Rectal smooth muscle tissue (tissue), 1 donor: ENCODE measurements at regions not wholly inside any gene's neighbourhood (a gene's known extent, or its start where the extent isn't known, plus 50 kb on each side); places are given as distances from the start of the nearest gene placed in this dataset.

Experiments
- H3K27ac ChIP-seq: one replicate; pipeline ENCODE4 v1.7.0; 2013; ENCODE audit warnings: low read depth, low read length, inconsistent platforms
- H3K27me3 ChIP-seq: one replicate; pipeline ENCODE4 v1.7.0; 2013; ENCODE audit warnings: low read length; ENCODE audit not compliant: control insufficient read depth, insufficient read depth
- H3K36me3 ChIP-seq: one replicate; pipeline ENCODE4 v1.7.0; 2013; ENCODE audit warnings: low read length; ENCODE audit not compliant: control insufficient read depth, insufficient read depth
- H3K4me1 ChIP-seq: one replicate; pipeline ENCODE4 v1.7.0; 2013; ENCODE audit warnings: low read length; ENCODE audit not compliant: control insufficient read depth, insufficient read depth
- H3K4me3 ChIP-seq: one replicate; pipeline ENCODE4 v1.7.0; 2013; ENCODE audit warnings: low read length
- H3K9ac ChIP-seq: one replicate; pipeline ENCODE4 v1.7.0; 2013; ENCODE audit warnings: low read length

GRCh38 chr3:95626107-95626506 lies 1188.3 kb upstream of the EPHA6 start:
- no peaks in the 10 kb centered on the region for H3K27me3 ChIP-seq
- no peak overlapping the region for H3K4me3 ChIP-seq
- H3K36me3 ChIP-seq: no peaks in the 10 kb centered on the region
- no peaks in the 10 kb centered on the region for H3K4me1 ChIP-seq
- no peak overlapping the region for H3K9ac ChIP-seq
- no peak overlapping the region for H3K27ac ChIP-seq

DNA sequence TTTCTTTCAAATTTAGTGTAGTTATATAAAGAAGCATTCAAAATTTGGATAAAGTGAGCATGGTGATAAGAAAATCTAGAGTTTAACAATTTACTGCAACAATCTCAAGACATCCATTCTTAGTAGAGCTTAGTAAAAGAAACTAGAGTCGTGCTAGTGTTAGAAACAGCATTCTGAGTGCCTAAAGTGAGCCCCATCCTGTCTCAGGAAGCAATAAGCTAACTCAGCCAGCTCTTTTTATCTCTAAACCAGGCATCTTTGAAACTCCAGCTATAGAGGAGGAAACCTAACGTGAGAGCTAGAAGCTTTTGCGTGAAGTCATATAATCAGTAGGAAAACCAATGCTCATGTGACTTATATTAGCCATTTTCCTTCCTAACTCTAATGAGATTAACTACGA lies 1187.1 kb upstream of the EPHA6 start:
- Histone ChIP-seq H3K4me3 (no peak overlapping the region), H3K27me3 (no peaks in the 10 kb centered on the region), H3K27ac (no peak overlapping the region), H3K4me1 (no peaks in the 10 kb centered on the region), H3K36me3 (no peaks in the 10 kb centered on the region), H3K9ac (no peak overlapping the region)

DNA sequence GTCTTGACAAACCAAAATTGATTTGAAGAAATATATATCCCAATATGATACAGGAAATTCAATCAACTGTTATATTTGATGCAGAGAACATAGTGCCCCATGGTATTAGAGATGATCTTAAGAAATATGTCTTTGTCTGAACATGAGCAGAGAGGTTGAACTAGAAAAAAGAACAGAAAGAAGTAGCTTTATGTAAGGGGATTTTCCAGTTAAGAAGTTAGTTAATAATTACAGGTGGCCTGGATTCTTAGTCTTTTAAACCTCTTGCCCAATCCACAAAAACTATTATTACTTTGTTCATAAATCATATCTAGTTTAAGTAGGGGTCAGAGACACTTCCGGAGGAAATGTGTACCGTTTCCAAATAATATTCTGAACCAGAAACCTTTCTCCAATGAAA lies 1186.7 kb upstream of the EPHA6 start:
- H3K36me3 ChIP-seq: no peaks in the 10 kb centered on the region
- H3K27ac ChIP-seq: no peak overlapping the region
- H3K4me1 ChIP-seq: no peaks in the 10 kb centered on the region
- H3K27me3 ChIP-seq: no peaks in the 10 kb centered on the region
- H3K9ac ChIP-seq: no peak overlapping the region
- H3K4me3 ChIP-seq: no peak overlapping the region

DNA sequence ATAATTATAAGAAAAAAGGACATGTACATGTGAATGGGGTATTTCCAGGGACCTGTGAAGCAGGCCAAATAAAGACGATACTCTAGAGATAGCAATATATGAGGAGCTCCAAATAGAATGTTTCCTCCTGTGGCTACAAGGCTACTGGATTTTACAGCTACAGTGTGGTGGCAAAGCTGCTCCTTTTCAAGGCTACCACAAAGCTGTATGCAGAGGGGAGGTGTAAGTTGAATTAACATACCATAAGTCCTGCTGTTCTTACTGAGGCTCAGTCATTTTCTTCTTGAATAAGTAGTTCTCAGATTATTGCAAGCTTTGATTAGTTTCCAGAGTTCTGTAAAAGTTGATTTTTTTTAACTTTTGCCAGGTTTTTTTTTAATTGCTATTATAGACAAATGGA lies 1184.6 kb upstream of the EPHA6 start:
- no peaks in the 10 kb centered on the region for H3K36me3 ChIP-seq
- H3K4me3 ChIP-seq: no peak overlapping the region
- H3K9ac ChIP-seq: no peak overlapping the region
- H3K4me1 ChIP-seq: no peaks in the 10 kb centered on the region
- no peak overlapping the region for H3K27ac ChIP-seq
- H3K27me3 ChIP-seq: no peaks in the 10 kb centered on the region

DNA sequence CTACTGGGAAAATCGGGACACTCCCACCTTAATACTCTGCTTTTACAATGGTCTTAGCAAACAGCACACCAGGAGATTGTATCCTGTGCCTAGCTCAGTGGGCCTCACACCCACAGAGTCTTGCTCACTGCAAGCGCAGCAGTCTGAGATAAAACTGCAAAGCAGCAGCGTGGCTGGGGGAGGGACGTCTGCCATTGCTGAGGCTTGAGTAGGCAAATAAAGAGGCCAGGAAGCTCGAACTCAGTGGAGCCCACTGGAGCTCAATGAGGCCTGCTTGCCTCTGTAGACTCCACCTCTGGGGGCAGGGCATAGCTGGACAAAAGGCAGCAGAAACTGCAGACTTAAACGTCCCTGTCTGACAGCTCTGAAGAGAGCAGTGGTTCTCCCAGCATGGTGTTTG lies 1169.1 kb upstream of the EPHA6 start:
- Histone ChIP-seq H3K9ac (no peak overlapping the region), H3K27me3 (no peaks in the 10 kb centered on the region), H3K27ac (no peak overlapping the region), H3K4me3 (no peak overlapping the region), H3K4me1 (no peaks in the 10 kb centered on the region), H3K36me3 (no peaks in the 10 kb centered on the region)

DNA sequence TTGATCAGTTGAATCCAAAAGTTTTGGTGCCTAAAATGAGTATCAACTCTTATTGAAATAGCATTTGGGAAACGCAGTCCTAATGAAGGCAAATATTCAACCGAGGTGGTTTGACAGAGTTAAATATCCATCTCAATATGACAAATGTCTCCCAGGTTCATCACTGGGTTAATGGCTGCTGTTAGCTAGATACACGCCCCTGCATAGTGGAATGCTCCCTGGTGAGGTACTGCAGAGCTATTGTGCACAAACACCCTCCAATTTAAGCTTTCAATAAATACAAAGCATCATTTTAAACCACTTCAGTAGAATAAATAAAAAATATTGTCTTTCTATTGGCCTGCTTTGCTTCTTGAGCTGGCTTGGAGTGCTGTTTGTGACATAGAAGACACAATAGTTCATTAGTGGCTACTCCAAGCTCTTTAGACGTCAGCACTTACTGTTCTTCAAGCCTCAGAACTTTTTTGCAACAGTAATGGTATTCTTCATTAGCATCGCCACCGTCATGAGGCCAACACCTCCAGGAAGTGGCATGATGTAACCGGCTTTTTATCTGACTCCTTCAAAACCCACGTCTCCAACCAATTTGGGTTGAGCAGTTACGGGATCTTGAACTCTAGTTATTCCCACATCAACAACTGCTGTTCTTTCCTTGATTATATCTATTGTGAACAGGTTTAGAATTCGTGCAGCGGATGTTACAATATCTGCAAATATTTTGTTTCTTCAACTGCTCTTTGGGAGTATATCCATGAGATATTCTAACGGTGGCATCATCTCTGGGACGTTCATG lies 1159.6 kb upstream of the EPHA6 start:
- Histone ChIP-seq H3K4me1 (no peaks in the 10 kb centered on the region), H3K27me3 (no peaks in the 10 kb centered on the region), H3K27ac (no peak overlapping the region), H3K36me3 (no peaks in the 10 kb centered on the region), H3K9ac (no peak overlapping the region), H3K4me3 (no peak overlapping the region)

DNA sequence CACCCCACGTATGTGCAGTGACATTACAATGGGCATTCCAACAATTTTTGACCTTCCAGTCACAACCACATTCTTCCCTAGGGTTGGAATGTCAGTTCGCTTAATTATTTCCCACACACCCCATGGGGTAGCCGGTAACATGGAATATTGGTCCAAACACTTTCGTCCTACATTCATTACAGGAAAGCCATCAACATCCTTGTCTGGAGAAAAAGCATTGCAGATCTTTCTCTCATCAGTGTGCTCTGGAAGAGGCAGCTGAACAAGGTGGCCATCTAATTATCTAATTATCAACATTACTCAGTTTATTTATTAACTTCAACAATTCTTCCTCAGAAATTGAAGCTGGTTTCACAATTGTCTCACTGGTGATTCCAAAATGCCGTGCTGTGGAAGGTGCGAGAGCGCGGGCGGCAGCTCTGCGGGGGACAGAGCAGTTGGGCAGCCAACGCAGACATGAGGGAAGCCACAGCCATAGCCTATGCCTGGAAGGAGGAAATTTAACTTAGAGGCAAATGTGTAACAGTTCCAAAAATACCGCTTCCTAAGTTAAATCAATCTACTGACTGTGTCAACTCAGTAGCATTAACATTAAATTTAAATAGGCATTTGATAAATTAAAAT lies 1158.9 kb upstream of the EPHA6 start:
- no peak overlapping the region for H3K9ac ChIP-seq
- no peaks in the 10 kb centered on the region for H3K27me3 ChIP-seq
- no peak overlapping the region for H3K4me3 ChIP-seq
- no peak overlapping the region for H3K27ac ChIP-seq
- no peaks in the 10 kb centered on the region for H3K4me1 ChIP-seq
- H3K36me3 ChIP-seq: no peaks in the 10 kb centered on the region

DNA sequence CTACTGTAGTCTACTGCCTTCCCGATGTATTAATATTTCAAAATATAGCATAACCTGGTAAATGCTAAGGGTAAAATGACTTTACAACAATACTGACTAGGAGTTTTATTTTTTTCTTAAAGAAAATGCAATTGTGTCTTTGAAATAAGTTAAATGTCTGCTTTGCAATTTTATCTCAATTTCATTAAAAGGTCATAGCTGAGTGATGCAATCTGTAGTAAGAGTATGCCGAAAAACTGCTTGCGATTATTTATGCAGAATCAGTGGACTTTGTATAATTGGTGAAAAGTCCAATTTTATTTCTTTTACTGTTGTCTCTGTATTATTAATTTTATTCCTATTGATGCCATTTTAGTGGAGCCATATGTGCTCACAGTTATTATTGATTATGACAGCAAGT lies 1143.6 kb upstream of the EPHA6 start:
- Histone ChIP-seq H3K4me3 (no peak overlapping the region), H3K27ac (no peak overlapping the region), H3K9ac (no peak overlapping the region), H3K36me3 (no peaks in the 10 kb centered on the region), H3K27me3 (no peaks in the 10 kb centered on the region), H3K4me1 (no peaks in the 10 kb centered on the region)

DNA sequence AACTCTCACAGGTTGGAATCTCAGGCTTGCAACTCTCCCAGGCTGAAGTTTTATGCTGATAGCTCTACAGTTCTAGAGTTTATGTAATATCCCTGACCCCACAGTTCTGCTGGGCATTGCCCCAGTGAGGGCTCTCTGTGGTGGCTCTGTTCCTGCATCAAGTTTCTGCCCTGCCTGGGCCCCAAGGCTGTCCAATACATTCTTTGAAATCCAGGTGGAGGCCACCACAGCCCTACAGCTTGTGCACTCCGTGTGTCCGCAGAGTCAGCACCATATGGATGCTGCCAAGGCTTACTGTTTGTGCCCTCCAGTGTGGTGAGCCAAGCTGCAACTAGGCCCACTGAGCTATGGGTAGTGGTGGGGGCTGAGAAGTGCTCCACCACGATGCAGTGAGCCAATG lies 1141.2 kb upstream of the EPHA6 start:
- H3K27ac ChIP-seq: no peak overlapping the region
- H3K4me3 ChIP-seq: no peak overlapping the region

DNA sequence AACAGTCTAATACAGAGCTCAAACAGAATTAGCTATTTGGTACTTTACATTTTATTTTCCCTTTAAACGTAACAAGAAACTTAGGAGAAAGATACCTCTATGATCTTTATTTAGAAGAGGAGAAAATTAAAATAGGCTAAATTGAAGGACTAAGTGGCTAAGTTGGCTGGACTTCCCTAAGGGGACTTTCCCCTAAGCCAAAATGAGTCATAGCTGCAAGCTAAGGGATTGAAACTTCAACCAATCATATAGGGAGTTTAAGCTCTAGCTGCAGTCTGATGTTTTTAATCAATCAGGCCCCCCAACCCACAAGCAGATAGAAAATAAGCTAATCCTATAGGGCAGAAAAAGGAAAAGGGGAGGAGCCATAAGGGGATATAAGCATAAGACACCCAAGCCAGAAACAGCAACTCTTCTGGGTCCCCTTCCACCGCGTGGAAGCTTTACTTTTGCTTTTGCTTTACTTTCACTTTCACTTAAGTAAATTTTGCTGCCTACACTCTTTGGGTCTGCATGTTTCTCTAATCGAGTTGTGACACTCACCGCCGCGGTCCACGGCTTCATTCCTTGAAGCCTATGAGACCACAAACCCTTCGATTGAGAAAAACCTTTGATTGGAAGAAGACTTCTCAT lies 1108.5 kb upstream of the EPHA6 start:
- no peaks in the 10 kb centered on the region for H3K36me3 ChIP-seq

More for the DNA sequence above, 1141.2 kb upstream of the EPHA6 start:
- H3K4me1 ChIP-seq: no peaks in the 10 kb centered on the region
- H3K36me3 ChIP-seq: no peaks in the 10 kb centered on the region
- H3K9ac ChIP-seq: no peak overlapping the region
- H3K27me3 ChIP-seq: no peaks in the 10 kb centered on the region

DNA sequence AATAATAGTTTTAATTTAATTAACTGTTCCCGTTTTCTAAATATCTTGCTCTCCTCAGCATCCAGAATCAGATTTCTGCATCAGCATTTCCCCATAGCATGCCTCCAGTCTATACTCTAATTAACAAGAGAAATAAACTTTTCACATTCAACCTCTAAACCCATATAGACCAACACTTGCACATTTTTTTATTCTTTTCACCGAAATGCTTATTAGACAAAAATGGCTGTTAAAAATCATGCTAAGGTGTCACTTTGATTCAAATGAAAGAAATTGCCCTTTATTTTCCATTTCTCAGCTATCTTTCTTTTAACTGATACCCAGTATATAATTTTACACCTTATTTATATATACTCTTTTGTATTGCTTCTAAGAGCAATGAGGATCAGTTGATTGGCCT lies 1107.1 kb upstream of the EPHA6 start:
- Histone ChIP-seq H3K36me3 (no peaks in the 10 kb centered on the region), H3K9ac (no peak overlapping the region), H3K4me1 (no peaks in the 10 kb centered on the region), H3K27me3 (no peaks in the 10 kb centered on the region), H3K4me3 (no peak overlapping the region), H3K27ac (no peak overlapping the region)

More for the DNA sequence above, 1108.5 kb upstream of the EPHA6 start:
- H3K4me3 ChIP-seq: no peak overlapping the region
- H3K4me1 ChIP-seq: no peaks in the 10 kb centered on the region
- H3K27ac ChIP-seq: no peak overlapping the region
- no peak overlapping the region for H3K9ac ChIP-seq
- no peaks in the 10 kb centered on the region for H3K27me3 ChIP-seq

DNA sequence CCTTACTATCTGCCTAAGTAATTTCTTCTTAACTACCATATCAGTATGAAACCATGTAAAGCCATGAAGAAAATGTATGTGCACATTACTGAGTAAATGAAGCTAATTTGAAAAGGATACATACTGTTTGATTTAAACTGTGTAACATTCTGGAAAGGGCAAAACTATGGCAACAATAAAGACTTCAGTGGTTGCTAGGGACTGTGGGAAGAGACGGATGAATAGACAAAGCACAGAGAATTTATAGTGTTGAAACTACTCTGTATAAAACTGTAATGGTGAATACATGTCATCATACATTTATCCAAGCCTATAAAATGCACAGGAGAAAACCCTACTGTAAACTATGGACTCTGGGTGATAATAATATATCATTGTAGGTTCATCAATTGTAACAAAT lies 1103.7 kb upstream of the EPHA6 start:
- H3K36me3 ChIP-seq: no peaks in the 10 kb centered on the region
- H3K4me1 ChIP-seq: no peaks in the 10 kb centered on the region
- H3K27me3 ChIP-seq: no peaks in the 10 kb centered on the region
- H3K4me3 ChIP-seq: no peak overlapping the region
- no peak overlapping the region for H3K27ac ChIP-seq
- H3K9ac ChIP-seq: no peak overlapping the region

DNA sequence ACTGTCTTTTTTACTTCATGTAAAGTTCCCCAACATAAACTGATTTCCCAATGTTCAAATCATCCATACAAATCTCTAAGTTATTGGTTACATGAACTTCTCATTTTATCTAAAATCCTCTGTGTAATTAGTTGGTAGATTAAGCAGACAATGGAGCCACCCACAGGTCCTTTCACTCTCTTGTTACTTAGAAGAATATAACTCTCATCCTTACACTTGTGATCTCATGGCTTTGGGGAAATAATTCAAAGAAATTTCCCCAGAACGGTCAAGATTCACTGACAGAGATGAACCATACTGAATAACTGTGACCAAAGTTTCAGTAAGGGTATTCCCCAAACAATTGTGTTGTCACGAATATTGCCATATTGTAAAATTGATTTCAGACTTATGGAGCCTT lies 1102.6 kb upstream of the EPHA6 start:
- H3K4me1 ChIP-seq: no peaks in the 10 kb centered on the region
- no peak overlapping the region for H3K27ac ChIP-seq
- H3K4me3 ChIP-seq: no peak overlapping the region
- no peak overlapping the region for H3K9ac ChIP-seq
- no peaks in the 10 kb centered on the region for H3K36me3 ChIP-seq
- H3K27me3 ChIP-seq: no peaks in the 10 kb centered on the region
